CD1c-positive myeloid dendritic cell (primary cell): ENCODE measurements at regions not wholly inside any gene's neighbourhood (a gene's known extent, or its start where the extent isn't known, plus 50 kb on each side); places are given as distances from the start of the nearest gene placed in this dataset.

Source experiments
- DNase-seq: peaks from one replicate; pipeline ENCODE4 v3.0.0-alpha.2; 2016; ENCODE audit errors: extremely low spot score

DNA sequence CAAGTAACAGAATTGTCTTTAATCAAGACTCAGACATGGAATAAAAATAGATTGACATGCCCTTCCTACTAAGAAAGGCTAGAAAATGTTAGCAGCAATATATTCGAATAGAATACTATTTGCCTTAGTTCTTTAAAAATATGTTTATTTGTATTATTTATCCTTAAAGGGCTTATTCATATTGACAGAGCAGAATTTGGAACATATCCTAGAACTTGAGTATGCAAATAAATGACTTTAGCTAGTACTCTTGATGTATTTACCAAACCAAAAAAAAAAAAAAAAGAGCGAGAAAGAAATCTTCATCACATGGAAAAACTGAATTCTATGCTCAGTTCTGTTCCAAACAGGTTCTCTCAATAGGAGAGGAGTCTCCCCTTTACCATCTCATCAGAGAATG lies 68.9 kb upstream of the PPARGC1A start:
- no peak for DNase-seq

DNA sequence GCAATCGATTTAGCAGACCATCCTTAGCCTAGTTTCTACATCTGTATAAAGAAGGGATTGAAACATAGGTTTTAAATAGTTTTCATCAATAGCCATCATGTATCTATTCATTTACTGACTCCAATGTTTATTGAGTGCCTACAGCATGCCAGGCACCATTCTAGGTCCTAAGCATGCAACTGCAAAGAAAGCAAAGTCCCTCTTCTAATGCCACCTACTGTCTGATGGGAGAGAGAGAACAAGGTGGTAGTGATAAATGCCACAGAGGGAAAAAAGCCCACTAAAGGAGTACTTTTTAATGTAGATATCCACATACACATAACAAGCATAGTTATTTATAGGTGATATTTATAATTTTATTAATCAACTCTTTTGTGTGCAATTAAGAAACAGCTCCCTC lies 67.6 kb upstream of the PPARGC1A start:
- DNase-seq = no peak

DNA sequence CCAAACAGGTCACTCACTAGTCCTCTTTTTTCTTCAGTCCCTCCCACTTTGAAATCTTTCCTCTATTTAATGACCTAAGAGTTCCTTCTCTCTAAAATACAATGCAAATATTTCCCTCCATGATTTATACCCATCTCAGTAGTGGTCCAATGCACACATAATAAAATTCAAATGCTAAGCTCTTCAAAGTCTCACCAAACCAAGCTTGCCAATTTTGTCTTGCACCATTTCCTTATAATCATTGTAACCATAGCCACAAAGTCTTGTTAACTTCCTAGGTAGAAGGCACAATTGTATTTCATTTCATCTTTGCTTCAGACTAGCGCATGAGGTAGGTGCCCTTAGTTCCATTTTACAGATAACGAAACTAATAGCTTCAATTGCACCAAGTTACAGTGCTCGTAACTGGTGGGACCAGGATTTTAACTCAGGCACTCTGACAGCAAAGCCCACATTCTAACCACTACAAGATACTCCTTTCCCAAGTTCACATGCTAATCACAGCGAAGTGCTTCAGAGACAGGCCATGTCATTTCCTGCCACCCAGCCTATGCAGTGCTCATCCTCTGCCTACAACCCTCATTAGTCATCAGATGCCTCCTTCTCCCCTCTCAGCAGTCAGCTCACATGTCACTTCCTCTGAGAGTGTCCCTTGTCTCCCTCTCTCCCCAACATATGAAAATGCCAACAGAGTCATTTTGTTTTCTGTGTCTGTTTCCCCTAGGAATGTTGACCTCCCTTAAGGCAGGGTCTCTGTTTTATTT lies 66.9 kb upstream of the PPARGC1A start:
- DNase-seq = peak; percentile 24

DNA sequence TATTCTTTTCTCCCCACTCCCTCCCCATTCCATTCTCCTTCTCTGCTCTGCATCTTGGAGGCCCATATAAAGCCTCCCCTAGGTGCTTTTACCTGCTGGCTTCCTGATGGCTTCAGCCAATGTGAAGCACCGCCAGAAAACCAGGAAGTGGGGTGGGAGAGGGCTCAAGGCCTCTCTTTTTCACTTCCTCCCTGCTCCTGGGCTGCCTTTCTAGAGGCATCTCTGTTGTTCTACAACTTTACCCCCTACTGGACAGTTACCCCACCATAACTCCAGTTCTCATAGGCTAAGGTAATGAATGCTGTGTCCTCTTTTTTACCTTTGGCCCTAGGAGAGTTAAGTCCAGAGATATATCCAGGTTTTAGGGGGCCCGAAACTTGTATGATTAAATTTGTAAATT lies 62.4 kb upstream of the PPARGC1A start:
- peak; percentile 11 for DNase-seq

DNA sequence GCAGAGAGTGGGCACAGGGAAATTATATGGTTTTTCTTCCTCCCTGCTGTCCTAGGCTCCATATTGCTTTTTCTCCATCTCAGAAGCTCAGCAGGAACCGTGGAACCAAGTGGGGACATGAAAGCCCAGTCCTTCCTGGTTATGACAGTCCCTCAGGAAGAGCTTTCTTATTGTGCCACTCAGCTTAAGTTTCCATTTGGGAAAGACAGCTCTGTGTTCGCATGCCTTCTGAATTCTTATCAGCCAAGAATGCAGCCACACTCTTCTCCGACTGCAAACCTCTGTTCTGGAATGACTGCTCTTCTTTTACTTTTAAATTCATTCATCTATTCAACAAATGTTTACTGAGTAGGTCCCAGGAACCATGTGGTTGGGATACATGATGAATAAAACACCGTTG lies 58.0 kb upstream of the PPARGC1A start:
- no peak for DNase-seq

- DNase-seq = no peak
Observed at GRCh38 chr4:23946299-23946698, 56.5 kb upstream of the PPARGC1A start.

DNA sequence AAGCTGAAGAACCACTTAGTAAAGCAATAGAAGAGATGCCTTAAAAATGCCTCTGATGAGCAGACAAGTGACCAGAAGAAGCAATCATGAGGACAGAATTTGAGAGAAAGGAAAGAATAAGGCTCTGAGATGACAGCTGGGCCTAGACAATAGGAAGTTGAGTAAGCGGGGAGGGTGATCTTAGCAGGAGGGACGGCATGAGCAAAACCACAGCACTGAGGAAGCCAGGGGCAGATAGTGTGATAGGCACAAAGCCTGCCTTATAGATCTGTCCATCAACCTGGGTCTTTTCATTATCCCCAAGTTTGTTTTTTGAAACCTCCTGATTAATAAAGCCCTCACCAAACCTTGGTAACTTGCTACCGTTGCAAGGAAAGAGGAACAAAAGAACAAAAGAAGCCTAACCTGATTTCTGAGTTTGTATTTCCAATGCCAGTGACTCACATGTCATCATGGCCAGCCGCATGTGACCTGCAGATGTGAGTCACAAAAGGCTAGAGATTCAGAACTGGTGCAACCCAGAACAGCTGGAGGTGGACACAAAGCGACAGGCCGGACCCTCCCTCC lies 55.7 kb upstream of the PPARGC1A start:
- DNase-seq = peak; percentile 71

- DNase-seq = peak; percentile 29
Observed at GRCh38 chr4:23944556-23944955, 54.7 kb upstream of the PPARGC1A start.

- DNase-seq = no peak
Observed at GRCh38 chr4:23943478-23943877, 53.6 kb upstream of the PPARGC1A start.

- DNase-seq = no peak
Observed at GRCh38 chr4:23942471-23942870, 52.6 kb upstream of the PPARGC1A start.
